Left lung (tissue), 4 donors: ENCODE measurements at regions not wholly inside any gene's neighbourhood (a gene's known extent, or its start where the extent isn't known, plus 50 kb on each side); places are given as distances from the start of the nearest gene placed in this dataset.

Experiments
- ATAC-seq: fragments of 200-7000 bp; cut with Tn5 transposase; one replicate; pipeline ENCODE4 v1.9.1; 2020; ENCODE audit warnings: moderate library complexity
- DNase-seq, 4 donors: peaks; one replicate each; pipeline ENCODE4 v3.0.0-alpha.2; 2013 to 2020
- H3K27ac ChIP-seq, 2 donors: fragments of 200-600 bp; sonication (generic) in 1 of 2; one replicate each; pipeline versions ENCODE4 v1.5.0 to v1.8.0; 2020 to 2021
- H3K27me3 ChIP-seq, 2 donors: fragments of 200-600 bp; sonication (generic) in 1 of 2; one replicate each; pipeline versions ENCODE4 v1.5.0 to v1.8.0; 2020 to 2021
- H3K36me3 ChIP-seq, 2 donors: fragments of 200-600 bp; sonication (generic) in 1 of 2; one replicate each; pipeline versions ENCODE4 v1.5.0 to v1.8.0; 2020 to 2021
- H3K4me1 ChIP-seq, 2 donors: fragments of 200-600 bp; one replicate each; pipeline ENCODE4 v1.8.0; 2021
- H3K4me3 ChIP-seq, 2 donors: fragments of 200-600 bp; sonication (generic) in 1 of 2; one replicate each; pipeline versions ENCODE4 v1.5.0 to v1.8.0; 2020 to 2021; ENCODE audit warnings: mild to moderate bottlenecking in 1 of 2
- H3K9me3 ChIP-seq, 2 donors: fragments of 200-600 bp; sonication (generic) in 1 of 2; one replicate each; pipeline versions ENCODE4 v1.5.0 to v1.8.0; 2020 to 2021
- CTCF ChIP-seq, 2 donors: fragments of 200-600 bp; sonication (generic) in 1 of 2; IDR thresholded peaks; one replicate each; pipeline versions ENCODE4 v1.5.0 to v1.8.0; 2021; ENCODE audit warnings: antibody characterized with exemption in 2 of 2
- intact Hi-C, 2 donors: fragments of 100-400 bp; cut with DNase I; formaldehyde crosslinking; loops; one replicate each; pipeline versions ENCODE4 v1.11.2 to v1.14.2; 2022
- donor health status: DM: no; HTN: yes; CAD: no.
- donor health status: DM: no; HTN: no; CAD: no.

GRCh38 chr7:131197920-131198615 is 129.6 kb upstream of the MKLN1 start:
- no peak overlapping the region for H3K27ac ChIP-seq
- no peak overlapping the region for H3K4me3 ChIP-seq
- no peaks in the 10 kb centered on the region for H3K27me3 ChIP-seq
- no peaks in the 10 kb centered on the region for H3K36me3 ChIP-seq
- no peak for ATAC-seq
- H3K9me3 ChIP-seq = no peaks in the 10 kb centered on the region
- intact Hi-C loops = no loop called here
- no peak for TF ChIP-seq CTCF (IDR thresholded peaks at IDR 0.05)
- no peak for DNase-seq
- no peaks in the 10 kb centered on the region for H3K4me1 ChIP-seq

- no peak for ATAC-seq
- Histone ChIP-seq H3K4me1 (no peaks in the 10 kb centered on the region), H3K36me3 (no peaks in the 10 kb centered on the region), H3K27ac (no peak overlapping the region), H3K9me3 (no peaks in the 10 kb centered on the region), H3K4me3 (no peak overlapping the region), H3K27me3 (no peaks in the 10 kb centered on the region)
- DNase-seq = no peak
- intact Hi-C loops = no loop called here
- TF ChIP-seq CTCF (IDR thresholded peaks at IDR 0.05) = no peak
These were observed 125.2 kb upstream of the MKLN1 start for GRCh38 chr7:131202451-131202850.

GRCh38 chr7:131203291-131203976 is 124.2 kb upstream of the MKLN1 start:
- TF ChIP-seq CTCF (IDR thresholded peaks at IDR 0.05) = no peak
- no peaks in the 10 kb centered on the region for H3K36me3 ChIP-seq
- H3K4me1 ChIP-seq = no peaks in the 10 kb centered on the region
- H3K27me3 ChIP-seq = no peaks in the 10 kb centered on the region
- ATAC-seq (no peak), DNase-seq (no peak)
- no peaks in the 10 kb centered on the region for H3K9me3 ChIP-seq
- no peak overlapping the region for H3K27ac ChIP-seq
- intact Hi-C loops = no loop called here
- no peak overlapping the region for H3K4me3 ChIP-seq

- DNase-seq = no peak
- intact Hi-C loops = no loop called here
- no peak for TF ChIP-seq CTCF (IDR thresholded peaks at IDR 0.05)
- no peak overlapping the region for H3K27ac ChIP-seq
- no peaks in the 10 kb centered on the region for H3K36me3 ChIP-seq
- no peaks in the 10 kb centered on the region for H3K27me3 ChIP-seq
- no peak overlapping the region for H3K4me3 ChIP-seq
- no peaks in the 10 kb centered on the region for H3K4me1 ChIP-seq
- ATAC-seq = no peak
- no peaks in the 10 kb centered on the region for H3K9me3 ChIP-seq
These were observed 118.9 kb upstream of the MKLN1 start for GRCh38 chr7:131208777-131209176.

- ATAC-seq = no peak
- Histone ChIP-seq H3K27me3 (no peaks in the 10 kb centered on the region), H3K4me3 (no peak overlapping the region), H3K9me3 (no peaks in the 10 kb centered on the region), H3K27ac (no peak overlapping the region), H3K4me1 (no peaks in the 10 kb centered on the region), H3K36me3 (no peaks in the 10 kb centered on the region)
- no peak for DNase-seq
- TF ChIP-seq CTCF (IDR thresholded peaks at IDR 0.05) = no peak
- intact Hi-C loops = no loop called here
These were observed 117.1 kb upstream of the MKLN1 start for GRCh38 chr7:131210618-131211017.
